ENCODE measurements at regions not wholly inside any gene's neighbourhood (a gene's known extent, or its start where the extent isn't known, plus 50 kb on each side); places are given as distances from the start of the nearest gene placed in this dataset.

GRCh38 chr9:38216572-38216971 is 147.5 kb upstream of the SHB start:
- no peaks in the 10 kb centered on the region for H3K36me3 ChIP-seq (ENCODE audit: control insufficient read depth, low read length)
- peaks cover 7% of the 10 kb centered on the region for H3K4me1 ChIP-seq (ENCODE audit: control insufficient read depth, low read length)
- no peak overlapping the region for H3K4me2 ChIP-seq (ENCODE audit: low read length)
- H3K27ac ChIP-seq (ENCODE audit: low read depth, low read length): no peak overlapping the region
- H3K79me2 ChIP-seq (ENCODE audit: control insufficient read depth, low read length): no peaks in the 10 kb centered on the region
- no peak overlapping the region for H3K4me3 ChIP-seq (ENCODE audit: low read length)
- no peaks in the 10 kb centered on the region for H4K20me1 ChIP-seq (ENCODE audit: control insufficient read depth, insufficient read depth, low read depth, low read length)
- no peak for TF ChIP-seq CTCF (IDR thresholded peaks at IDR 0.05; ENCODE audit: low read depth, low read length, poor library complexity, severe bottlenecking)
- no peak for TF ChIP-seq EZH2phosphoT487 (IDR thresholded peaks at IDR 0.05; ENCODE audit: borderline replicate concordance, low read length)
- no peaks in the 10 kb centered on the region for H3F3A ChIP-seq (ENCODE audit: control insufficient read depth, insufficient read depth)
- 0 out of 2 replicates have a peak, but pooled peaks cover 9% of the 10 kb centered on the region for H3K27me3 ChIP-seq (ENCODE audit: control insufficient read depth, low read length)
- no peaks in the 10 kb centered on the region for H3K9me3 ChIP-seq (ENCODE audit: control insufficient read depth, insufficient read depth, low read length)
- H3K9me2 ChIP-seq (replicated peaks; ENCODE audit: control insufficient read depth, low read length): no peaks in the 10 kb centered on the region

- 0 out of 2 replicates have a peak, but pooled peaks cover 9% of the 10 kb centered on the region for H3K27me3 ChIP-seq (ENCODE audit: control insufficient read depth, low read length)
- H3K9me2 ChIP-seq (replicated peaks; ENCODE audit: control insufficient read depth, low read length): no peaks in the 10 kb centered on the region
- TF ChIP-seq EZH2phosphoT487 (IDR thresholded peaks at IDR 0.05; ENCODE audit: borderline replicate concordance, low read length): no peak
- no peak for TF ChIP-seq CTCF (IDR thresholded peaks at IDR 0.05; ENCODE audit: low read depth, low read length, poor library complexity, severe bottlenecking)
- no peaks in the 10 kb centered on the region for H3K9me3 ChIP-seq (ENCODE audit: control insufficient read depth, insufficient read depth, low read length)
- no peaks in the 10 kb centered on the region for H3F3A ChIP-seq (ENCODE audit: control insufficient read depth, insufficient read depth)
- H3K4me2 ChIP-seq (ENCODE audit: low read length): no peak overlapping the region
- no peaks in the 10 kb centered on the region for H4K20me1 ChIP-seq (ENCODE audit: control insufficient read depth, insufficient read depth, low read depth, low read length)
- H3K4me3 ChIP-seq (ENCODE audit: low read length): no peak overlapping the region
- H3K36me3 ChIP-seq (ENCODE audit: control insufficient read depth, low read length): no peaks in the 10 kb centered on the region
- H3K27ac ChIP-seq (ENCODE audit: low read depth, low read length): no peak overlapping the region
- peaks cover 7% of the 10 kb centered on the region for H3K4me1 ChIP-seq (ENCODE audit: control insufficient read depth, low read length)
- no peaks in the 10 kb centered on the region for H3K79me2 ChIP-seq (ENCODE audit: control insufficient read depth, low read length)
These were observed 146.4 kb upstream of the SHB start for GRCh38 chr9:38215465-38215864.

GRCh38 chr9:38214432-38214831 is 145.4 kb upstream of the SHB start:
- H3K4me3 ChIP-seq (ENCODE audit: low read length): no peak overlapping the region
- no peaks in the 10 kb centered on the region for H3F3A ChIP-seq (ENCODE audit: control insufficient read depth, insufficient read depth)
- no peaks in the 10 kb centered on the region for H3K9me3 ChIP-seq (ENCODE audit: control insufficient read depth, insufficient read depth, low read length)
- peaks cover 7% of the 10 kb centered on the region for H3K4me1 ChIP-seq (ENCODE audit: control insufficient read depth, low read length)
- H3K27me3 ChIP-seq (ENCODE audit: control insufficient read depth, low read length): 0 out of 2 replicates have a peak, but pooled peaks cover 9% of the 10 kb centered on the region
- H3K27ac ChIP-seq (ENCODE audit: low read depth, low read length): no peak overlapping the region
- no peaks in the 10 kb centered on the region for H3K36me3 ChIP-seq (ENCODE audit: control insufficient read depth, low read length)
- no peak for TF ChIP-seq CTCF (IDR thresholded peaks at IDR 0.05; ENCODE audit: low read depth, low read length, poor library complexity, severe bottlenecking)
- TF ChIP-seq EZH2phosphoT487 (IDR thresholded peaks at IDR 0.05; ENCODE audit: borderline replicate concordance, low read length): no peak
- H3K9me2 ChIP-seq (replicated peaks; ENCODE audit: control insufficient read depth, low read length): no peaks in the 10 kb centered on the region
- H3K4me2 ChIP-seq (ENCODE audit: low read length): no peak overlapping the region
- H3K79me2 ChIP-seq (ENCODE audit: control insufficient read depth, low read length): no peaks in the 10 kb centered on the region
- H4K20me1 ChIP-seq (ENCODE audit: control insufficient read depth, insufficient read depth, low read depth, low read length): no peaks in the 10 kb centered on the region
